ENCODE measurements at regions not wholly inside any gene's neighbourhood (a gene's known extent, or its start where the extent isn't known, plus 50 kb on each side); places are given as distances from the start of the nearest gene placed in this dataset.

GRCh38 chr9:30714389-30714788 is 1670.1 kb upstream of the ACO1 start:
- TF ChIP-seq GATA1 (IDR thresholded peaks at IDR 0.05; ENCODE audit: low read depth, low read length) (no peak), POLR2A (IDR thresholded peaks at IDR 0.05; ENCODE audit: low read length) (no peak)
- DNase-seq, result no peak

- TF ChIP-seq POLR2A (IDR thresholded peaks at IDR 0.05; ENCODE audit: low read length) (no peak), GATA1 (IDR thresholded peaks at IDR 0.05; ENCODE audit: low read depth, low read length) (no peak)
- no peak for DNase-seq
Measured at GRCh38 chr9:30718483-30718882, 1666.0 kb upstream of the ACO1 start.

- no peak for DNase-seq
- TF ChIP-seq GATA1 (IDR thresholded peaks at IDR 0.05; ENCODE audit: low read depth, low read length) (no peak), POLR2A (IDR thresholded peaks at IDR 0.05; ENCODE audit: low read length) (no peak)
Measured at GRCh38 chr9:30722065-30722464, 1662.4 kb upstream of the ACO1 start.

DNA sequence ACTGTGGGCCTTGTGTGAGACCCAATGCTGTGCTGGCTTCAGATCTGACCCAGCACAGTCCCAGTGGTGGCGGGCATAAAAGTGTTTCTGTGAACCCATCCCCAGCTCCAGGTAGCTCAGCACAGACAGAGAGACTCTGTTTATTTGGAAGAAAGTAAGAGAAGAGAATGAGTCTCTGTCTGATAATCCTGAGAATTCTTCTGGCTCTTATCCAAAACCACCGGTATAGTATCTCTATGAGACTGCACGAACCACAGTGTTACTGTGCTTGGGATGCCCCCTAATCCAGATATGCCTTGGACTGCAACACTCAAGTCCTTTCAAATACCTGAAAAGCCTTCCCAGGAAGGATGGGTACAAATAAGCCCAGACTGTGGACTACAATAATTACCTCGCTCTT is 1660.8 kb upstream of the ACO1 start:
- TF ChIP-seq GATA1 (IDR thresholded peaks at IDR 0.05; ENCODE audit: low read depth, low read length), result no peak
- TF ChIP-seq POLR2A (IDR thresholded peaks at IDR 0.05; ENCODE audit: low read length), result no peak
- no peak for DNase-seq

DNA sequence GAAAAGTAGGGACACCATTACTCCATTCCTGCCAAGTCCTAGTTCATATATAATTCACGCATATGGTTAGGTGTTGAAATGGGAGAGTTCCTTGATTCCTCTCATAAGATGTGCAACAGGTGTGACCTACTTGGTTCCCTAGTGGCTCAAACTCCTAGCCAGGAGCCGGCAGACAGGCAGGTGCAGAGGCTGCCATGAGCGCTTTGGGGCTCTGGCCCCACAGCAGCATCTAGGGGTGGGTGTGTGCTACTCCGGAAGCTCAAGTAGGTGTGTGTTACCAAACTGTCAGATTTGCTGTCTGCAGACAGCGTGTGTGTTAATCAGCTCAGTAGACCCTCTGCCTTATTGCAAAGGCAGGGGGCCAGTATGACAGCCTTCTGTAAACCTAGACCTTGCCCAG is 1652.4 kb upstream of the ACO1 start:
- no peak for DNase-seq
- TF ChIP-seq GATA1 (IDR thresholded peaks at IDR 0.05; ENCODE audit: low read depth, low read length), result no peak
- no peak for TF ChIP-seq POLR2A (IDR thresholded peaks at IDR 0.05; ENCODE audit: low read length)

DNA sequence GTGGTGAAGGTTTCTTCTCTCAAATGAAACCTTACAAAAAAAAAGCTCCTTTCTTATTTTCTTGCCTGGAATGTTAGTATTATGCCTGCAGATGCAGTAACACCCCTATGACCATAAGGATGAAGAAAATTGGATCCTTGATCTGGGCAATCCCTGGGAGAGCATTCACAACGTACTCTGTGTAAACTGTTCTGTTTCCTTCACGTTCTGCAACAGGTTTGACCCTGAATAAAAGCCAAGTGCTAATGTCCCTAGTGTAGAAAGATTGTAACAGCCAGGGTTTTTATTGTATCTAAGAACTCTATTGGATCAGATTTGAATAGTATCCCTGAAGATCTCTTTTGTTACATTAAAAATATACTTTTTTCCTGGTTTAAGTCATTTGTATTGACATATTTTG is 1639.6 kb upstream of the ACO1 start:
- no peak for TF ChIP-seq POLR2A (IDR thresholded peaks at IDR 0.05; ENCODE audit: low read length)
- no peak for TF ChIP-seq GATA1 (IDR thresholded peaks at IDR 0.05; ENCODE audit: low read depth, low read length)
- DNase-seq, result no peak

- no peak for DNase-seq
- TF ChIP-seq POLR2A (IDR thresholded peaks at IDR 0.05; ENCODE audit: low read length) (no peak), GATA1 (IDR thresholded peaks at IDR 0.05; ENCODE audit: low read depth, low read length) (no peak)
Measured at GRCh38 chr9:30746589-30746988, 1637.9 kb upstream of the ACO1 start.

GRCh38 chr9:30757723-30758122 is 1626.7 kb upstream of the ACO1 start:
- no peak for DNase-seq

DNA sequence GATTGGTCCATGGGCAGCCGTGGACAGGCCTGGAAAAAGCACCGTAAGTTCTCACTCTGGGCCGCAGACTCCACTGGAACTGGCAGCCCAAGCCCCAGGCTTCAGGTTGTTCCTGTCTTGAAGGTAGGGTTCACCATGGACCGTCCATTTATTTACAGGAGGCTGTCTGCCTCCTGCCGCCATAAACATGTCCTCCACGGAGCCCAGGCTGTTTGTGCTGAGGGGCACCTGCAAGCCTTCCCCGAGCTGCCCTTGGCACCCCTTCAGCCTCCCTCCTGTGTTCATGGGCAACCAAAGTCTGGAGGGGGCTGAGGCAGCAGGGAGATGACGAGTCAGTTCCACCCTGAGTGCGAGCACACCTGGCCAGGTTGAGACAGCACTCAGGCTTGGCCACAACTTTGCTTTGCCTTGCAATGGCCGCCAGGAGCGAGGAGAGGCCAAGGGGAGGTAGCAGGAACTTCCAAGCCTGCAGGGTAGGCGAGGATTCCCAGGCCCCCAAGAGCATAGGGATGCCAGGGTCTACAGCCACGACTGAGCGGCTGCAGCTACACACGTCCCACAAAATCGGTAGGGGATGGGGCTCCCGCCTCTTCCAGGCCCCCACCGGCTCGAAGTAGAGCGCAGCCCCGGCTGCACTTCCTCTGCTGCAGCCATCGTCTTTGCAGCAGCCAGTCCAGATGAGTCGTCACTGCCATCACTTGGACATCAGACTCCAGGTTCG is 1625.6 kb upstream of the ACO1 start:
- no peak for DNase-seq
- TF ChIP-seq GATA1 (IDR thresholded peaks at IDR 0.05; ENCODE audit: low read depth, low read length) (no peak), POLR2A (IDR thresholded peaks at IDR 0.05; ENCODE audit: low read length) (no peak)

More at GRCh38 chr9:30757723-30758122, 1626.7 kb upstream of the ACO1 start:
- TF ChIP-seq GATA1 (IDR thresholded peaks at IDR 0.05; ENCODE audit: low read depth, low read length) (no peak), POLR2A (IDR thresholded peaks at IDR 0.05; ENCODE audit: low read length) (no peak)

DNA sequence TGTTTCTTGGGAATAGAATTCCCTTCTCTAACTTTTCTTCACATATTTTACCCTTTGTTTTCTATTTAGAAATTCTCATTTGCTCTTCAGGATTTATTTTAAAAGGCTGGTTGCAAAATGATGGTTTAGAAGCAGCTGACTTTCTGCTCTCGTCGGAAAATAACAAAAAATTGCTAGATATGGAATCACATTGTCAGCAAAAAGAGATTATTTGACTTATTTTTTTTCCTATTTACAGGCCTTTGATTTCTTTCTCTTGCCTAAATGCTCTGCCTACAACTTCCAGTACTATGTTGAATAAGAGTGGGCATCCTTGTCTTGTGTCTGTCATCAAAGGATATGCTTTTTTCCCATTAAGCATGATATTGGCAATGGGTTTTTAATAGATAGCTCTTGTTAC is 1619.1 kb upstream of the ACO1 start:
- TF ChIP-seq GATA1 (IDR thresholded peaks at IDR 0.05; ENCODE audit: low read depth, low read length), result no peak
- TF ChIP-seq POLR2A (IDR thresholded peaks at IDR 0.05; ENCODE audit: low read length), result no peak
- DNase-seq, result no peak

DNA sequence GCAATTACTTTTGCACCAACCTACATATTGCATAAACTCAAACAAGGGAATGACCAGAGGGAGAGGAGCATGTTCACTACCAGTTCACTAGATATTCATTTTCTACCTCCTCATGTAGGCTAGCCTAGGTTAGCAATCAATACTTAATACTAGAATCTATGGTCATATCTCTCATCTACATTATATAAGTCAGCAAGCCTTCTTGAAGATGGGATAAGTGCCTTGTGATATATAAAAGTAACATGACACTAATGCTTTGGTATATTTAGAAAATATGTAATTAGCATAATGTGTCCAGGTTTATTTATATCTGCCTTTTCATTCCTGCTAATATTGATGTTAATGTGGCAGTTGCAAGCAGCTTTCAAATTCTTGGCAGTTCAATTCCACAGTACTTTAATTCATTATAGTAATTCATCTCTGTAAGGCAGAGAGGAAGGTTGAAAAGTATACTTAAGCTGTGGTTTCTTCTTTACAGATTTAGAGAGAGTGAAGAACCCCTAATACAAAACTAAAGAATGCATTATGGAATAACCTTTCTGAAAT is 1613.2 kb upstream of the ACO1 start:
- no peak for DNase-seq

DNA sequence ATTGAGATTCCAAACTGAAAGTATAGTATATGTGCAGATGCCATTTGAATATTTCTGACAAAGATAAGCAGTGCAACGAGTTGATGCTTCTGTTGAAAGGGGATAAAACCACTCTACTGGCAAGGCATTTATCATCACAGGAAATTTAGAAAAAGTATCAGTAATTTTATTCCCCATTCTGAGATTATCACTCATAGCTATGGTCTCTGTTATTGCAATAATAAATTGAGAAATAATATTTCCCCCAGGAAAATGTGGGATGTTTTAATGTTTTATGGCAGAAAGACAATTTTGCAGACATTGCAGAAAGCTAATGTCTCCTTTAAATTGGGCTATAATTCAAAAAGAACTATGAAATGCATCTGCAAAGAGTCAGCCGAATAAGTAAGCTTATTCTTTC is 1612.7 kb upstream of the ACO1 start:
- no peak for DNase-seq
- TF ChIP-seq POLR2A (IDR thresholded peaks at IDR 0.05; ENCODE audit: low read length) (no peak), GATA1 (IDR thresholded peaks at IDR 0.05; ENCODE audit: low read depth, low read length) (no peak)

More for the DNA sequence above, 1613.2 kb upstream of the ACO1 start:
- TF ChIP-seq POLR2A (IDR thresholded peaks at IDR 0.05; ENCODE audit: low read length), result no peak
- TF ChIP-seq GATA1 (IDR thresholded peaks at IDR 0.05; ENCODE audit: low read depth, low read length), result no peak

DNA sequence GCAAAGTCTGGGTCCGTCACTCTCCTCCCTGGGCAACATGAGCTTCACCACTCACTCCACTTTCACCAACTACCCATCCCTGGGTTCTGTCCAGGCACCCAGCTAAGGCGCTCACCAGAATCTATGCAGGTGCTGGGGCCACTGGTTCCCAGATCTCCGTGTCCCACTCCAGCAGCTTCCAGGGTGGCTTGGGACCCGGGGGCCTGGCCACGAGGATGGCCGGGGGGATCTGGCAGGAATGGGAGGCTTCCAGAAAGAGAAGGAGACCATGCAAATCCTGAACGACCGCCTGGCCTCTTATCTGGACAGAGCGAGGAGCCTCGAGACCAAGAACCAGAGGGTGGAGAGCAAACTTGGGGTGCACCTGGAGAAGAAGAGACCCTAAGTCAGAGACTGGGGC is 1611.0 kb upstream of the ACO1 start:
- no peak for DNase-seq
- TF ChIP-seq POLR2A (IDR thresholded peaks at IDR 0.05; ENCODE audit: low read length), result no peak
- no peak for TF ChIP-seq GATA1 (IDR thresholded peaks at IDR 0.05; ENCODE audit: low read depth, low read length)

DNA sequence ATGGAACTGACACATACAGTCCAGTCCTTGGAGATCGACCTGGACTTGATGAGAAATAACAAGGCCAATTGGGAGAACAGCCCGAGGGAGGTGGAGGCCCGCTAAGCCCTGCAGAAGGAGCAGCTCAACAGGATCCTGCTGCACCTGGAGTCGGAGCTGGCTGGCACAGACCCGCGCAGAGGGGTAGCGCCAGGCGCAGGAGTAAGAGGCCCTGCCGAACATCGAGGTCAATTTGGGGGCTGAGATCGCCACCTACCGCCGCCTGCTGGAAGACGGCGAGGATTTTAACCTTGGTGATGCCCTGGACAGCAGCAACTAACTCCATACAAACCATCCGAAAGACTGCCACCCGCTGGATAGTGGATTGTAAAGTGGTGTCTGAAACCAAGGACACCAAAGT is 1610.1 kb upstream of the ACO1 start:
- peak; percentile 11 to 30 for DNase-seq
- TF ChIP-seq POLR2A (IDR thresholded peaks at IDR 0.05; ENCODE audit: low read length), result no peak
- no peak for TF ChIP-seq GATA1 (IDR thresholded peaks at IDR 0.05; ENCODE audit: low read depth, low read length)

- DNase-seq, result no peak
- TF ChIP-seq POLR2A (IDR thresholded peaks at IDR 0.05; ENCODE audit: low read length) (no peak), GATA1 (IDR thresholded peaks at IDR 0.05; ENCODE audit: low read depth, low read length) (no peak)
Measured at GRCh38 chr9:30775236-30775635, 1609.2 kb upstream of the ACO1 start.

Data from erythroblast (primary cell).